ENCODE measurements at regions not wholly inside any gene's neighbourhood (a gene's known extent, or its start where the extent isn't known, plus 50 kb on each side); places are given as distances from the start of the nearest gene placed in this dataset.

DNA sequence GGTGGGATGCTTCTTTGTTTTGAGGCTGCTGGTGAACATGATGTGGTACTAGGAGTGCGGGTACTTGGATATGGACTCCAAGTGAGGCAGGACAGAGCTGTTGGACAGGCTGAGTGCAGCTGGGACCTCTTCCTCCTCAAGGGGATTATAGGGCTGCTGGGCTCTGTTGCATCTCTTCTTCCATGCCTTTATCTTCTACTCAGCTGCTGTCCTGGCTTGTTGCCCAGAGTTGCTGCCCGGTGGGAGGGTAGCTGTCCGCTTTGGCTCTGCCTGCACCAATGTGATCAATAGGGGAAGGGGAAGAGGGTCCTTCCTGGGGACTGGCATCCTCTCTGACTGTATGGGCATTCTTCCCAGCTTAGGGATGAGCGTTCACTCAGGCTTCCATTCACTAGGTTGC is 1217.9 kb upstream of the ACO1 start:
- POLR2A ChIA-PET = no interaction called here
- no peak overlapping the region for H3K9ac ChIP-seq (ENCODE audit: insufficient read depth, low read depth, low read length)
- H3K36me3 ChIP-seq (replicated peaks in 1 of 2; ENCODE audit: control insufficient read depth in 1 of 2, insufficient read depth in 2 of 2, low read length in 2 of 2) = no peaks in the 10 kb centered on the region
- FAIRE-seq = no peak
- CTCF ChIA-PET (ENCODE audit: low intra/inter-chr PET ratio, low total read pairs) = no interaction called here
- no peak overlapping the region for H3K27ac ChIP-seq (ENCODE audit: extremely low read length, insufficient read depth, low read length)
- no peaks in the 10 kb centered on the region for H3K79me2 ChIP-seq (ENCODE audit: insufficient read depth, low read length)
- intact Hi-C loops (cut with micrococcal nuclease; ENCODE audit: unreplicated experiment) (no loop called here), in situ Hi-C loops (cut with HindIII; ENCODE audit: extremely low pct_ligation_motif_present, low pct_unique_long_range_greater_than_20kb) (no loop called here)
- no peak for DNase-seq (ENCODE audit: low spot score)
- WGBS (ENCODE audit: low lambda C conversion rate) = 0% methylated on average over 2 of the region's 4 CpGs
- TF ChIP-seq HCFC1 (IDR thresholded peaks at IDR 0.05; ENCODE audit: low read depth, low read length) = no peak
- no peak for TF ChIP-seq ATF4 (CRISPR knock-in tag; IDR thresholded peaks at IDR 0.05)
- no peak for TF ChIP-seq HNRNPLL (IDR thresholded peaks at IDR 0.05; ENCODE audit: low read depth, low read length, poor library complexity, severe bottlenecking)
- TF ChIP-seq KLF13 (CRISPR knock-in tag; IDR thresholded peaks at IDR 0.05) = no peak
- TF ChIP-seq HMGXB3 (CRISPR knock-in tag; IDR thresholded peaks at IDR 0.05; ENCODE audit: borderline replicate concordance) = no peak
- TF ChIP-seq ZBTB26 (CRISPR knock-in tag; IDR thresholded peaks at IDR 0.05; ENCODE audit: borderline replicate concordance) = no peak
- no peak for TF ChIP-seq ZNF484 (CRISPR knock-in tag; IDR thresholded peaks at IDR 0.05; ENCODE audit: borderline replicate concordance, low read depth)
- no peak for TF ChIP-seq ZNF619 (CRISPR knock-in tag; IDR thresholded peaks at IDR 0.05)
- no peak for TF ChIP-seq SRSF1 (optimal IDR thresholded peaks at IDR 0.05; ENCODE audit: low read depth, low read length)
- no peak for TF ChIP-seq POLR2A (IDR thresholded peaks at IDR 0.05; ENCODE audit: insufficient read depth in 1 of 2, low read depth in 2 of 2, low read length in 2 of 2)
- H3K9me3 ChIP-seq (ENCODE audit: low read length) = no peaks in the 10 kb centered on the region
- no peak for ATAC-seq
- no TSS peak for BruUV-seq (replicated peaks)
- no peaks in the 10 kb centered on the region for H3K27me3 ChIP-seq (ENCODE audit: control insufficient read depth in 1 of 2, insufficient read depth in 2 of 2, low read length in 2 of 2)
- no peak overlapping the region for H3K4me2 ChIP-seq (ENCODE audit: low read depth, low read length)
- H3K4me3 ChIP-seq (replicated peaks in 1 of 3; ENCODE audit: insufficient read depth in 1 of 3, low read depth in 2 of 3, low read length in 3 of 3) = no peak overlapping the region
- no peaks in the 10 kb centered on the region for H4K20me1 ChIP-seq (ENCODE audit: insufficient read depth, low read length)
- H2AFZ ChIP-seq (ENCODE audit: low read length) = no peak overlapping the region
- H3K4me1 ChIP-seq (ENCODE audit: insufficient read depth, low read length) = no peaks in the 10 kb centered on the region
